H1 (cell line): ENCODE measurements at regions not wholly inside any gene's neighbourhood (a gene's known extent, or its start where the extent isn't known, plus 50 kb on each side); places are given as distances from the start of the nearest gene placed in this dataset.

Experiments used
- CTCF ChIA-PET: fragments of 300-600 bp; sonication (Branson Sonifier 250); formaldehyde crosslinking; loops from one replicate; lab custom pipeline; 2021; ENCODE audit not compliant: partially characterized antibody; lab: Charles Lee
- POLR2A ChIA-PET: fragments of 300-600 bp; sonication (Branson Sonifier 250); formaldehyde crosslinking; loops from one replicate; lab custom pipeline; 2021; ENCODE audit warnings: inconsistent platforms; ENCODE audit not compliant: partially characterized antibody; lab: Charles Lee
- DNase-seq, 2 experiments: peaks; one replicate each; pipeline versions ENCODE4 v3.0.0 to v3.0.0-alpha.2; 2010 to 2022; ENCODE audit warnings: low spot score in 2 of 2, low read depth in 1 of 2, mixed read lengths in 1 of 2
- FAIRE-seq: peaks from 2 replicates; lab custom pipeline; 2011; peaks lifted over from hg19 to GRCh38; lab: Jason Lieb, UNC
- H2AFZ ChIP-seq: 2 replicates; pipeline ENCODE4 v1.8.1; 2012; ENCODE audit warnings: low read length, inconsistent platforms
- H2AK5ac ChIP-seq: 2 replicates; pipeline ENCODE4 v1.6.1; 2013; ENCODE audit warnings: low read depth, low read length
- H2BK120ac ChIP-seq: replicated peaks from 2 replicates; pipeline ENCODE3; 2013; ENCODE audit warnings: low read depth, low read length, inconsistent platforms
- H2BK12ac ChIP-seq: 2 replicates; pipeline ENCODE4 v1.6.1; 2013; ENCODE audit warnings: low read depth, low read length
- H2BK15ac ChIP-seq: 2 replicates; pipeline ENCODE4 v1.6.1; 2013; ENCODE audit warnings: low read length
- H2BK20ac ChIP-seq: 2 replicates; pipeline ENCODE4 v1.6.1; 2013; ENCODE audit warnings: low read length
- H2BK5ac ChIP-seq: 2 replicates; pipeline ENCODE4 v1.6.1; 2013; ENCODE audit warnings: low read depth, low read length
- H3K14ac ChIP-seq: 2 replicates; pipeline ENCODE4 v1.6.1; 2013; ENCODE audit warnings: inconsistent platforms; ENCODE audit not compliant: insufficient read length
- H3K18ac ChIP-seq: 2 replicates; pipeline ENCODE4 v1.6.1; 2013; ENCODE audit warnings: low read length; ENCODE audit errors: extremely low read depth
- H3K23ac ChIP-seq: 2 replicates; pipeline ENCODE4 v1.6.1; 2013; ENCODE audit warnings: inconsistent platforms; ENCODE audit not compliant: insufficient read length
- H3K23me2 ChIP-seq: 2 replicates; pipeline ENCODE4 v1.6.1; 2013; ENCODE audit warnings: low read depth, low read length
- H3K27ac ChIP-seq: 2 replicates; pipeline ENCODE4 v1.6.1; 2011; ENCODE audit warnings: low read depth, low read length, inconsistent platforms
- H3K27me3 ChIP-seq, 4 experiments: replicated peaks in 1 of 4; 1 replicate in 1 of 4; 2 replicates in 3 of 4; pipeline versions ENCODE4 v1.6.1 to v1.8.1; 2011 to 2013; ENCODE audit warnings: low read length in 3 of 4, mild to moderate bottlenecking in 3 of 4, inconsistent platforms in 2 of 4, mixed read lengths in 2 of 4, moderate library complexity in 1 of 4; ENCODE audit not compliant: control insufficient read depth in 3 of 4, insufficient read depth in 3 of 4; ENCODE audit errors: extremely low read depth in 1 of 4
- H3K36me3 ChIP-seq, 4 experiments: 2 replicates each; pipeline versions ENCODE4 v1.6.1 to v1.8.1; 2011 to 2013; ENCODE audit warnings: mild to moderate bottlenecking in 4 of 4, low read length in 3 of 4, moderate library complexity in 2 of 4, control low read depth in 1 of 4, inconsistent platforms in 1 of 4; ENCODE audit not compliant: insufficient read depth in 4 of 4, control insufficient read depth in 2 of 4
- H3K4ac ChIP-seq: replicated peaks from 2 replicates; pipeline ENCODE3; 2013; ENCODE audit warnings: low read length, low read depth, mixed read lengths, inconsistent platforms; ENCODE audit not compliant: insufficient read length
- H3K4me1 ChIP-seq, 4 experiments: replicated peaks in 1 of 4; 1 replicate in 1 of 4; 2 replicates in 3 of 4; pipeline versions ENCODE4 v1.6.1 to v1.8.1; 2011 to 2013; ENCODE audit warnings: low read length in 3 of 4, inconsistent platforms in 2 of 4, mixed read lengths in 1 of 4; ENCODE audit not compliant: insufficient read depth in 4 of 4, control insufficient read depth in 3 of 4
- H3K4me2 ChIP-seq, 2 experiments: 2 replicates each; pipeline versions ENCODE4 v1.6.1 to v1.8.1; 2011 to 2013; ENCODE audit warnings: low read depth in 2 of 2, low read length in 2 of 2, control low read depth in 1 of 2, inconsistent platforms in 1 of 2, mild to moderate bottlenecking in 1 of 2; ENCODE audit not compliant: insufficient read depth in 1 of 2
- H3K4me3 ChIP-seq, 4 experiments: fragments of 200-600, 300-600 bp in 1 of 4; sonication (generic), shearing (Covaris generic), sonication (Bioruptor Twin) in 1 of 4; 2 replicates each; pipeline versions ENCODE4 v1.5.1 to v1.8.1; 2011 to 2016; ENCODE audit warnings: low read length in 4 of 4, low read depth in 3 of 4, control low read depth in 2 of 4, inconsistent platforms in 2 of 4, mild to moderate bottlenecking in 2 of 4, mixed read lengths in 1 of 4, moderate library complexity in 1 of 4; ENCODE audit not compliant: insufficient read depth in 2 of 4; ENCODE audit errors: extremely low read depth in 1 of 4
- H3K56ac ChIP-seq: replicated peaks from 2 replicates; pipeline ENCODE3; 2013; ENCODE audit warnings: low read depth, mild to moderate bottlenecking, mixed read lengths, low read length, inconsistent platforms; ENCODE audit not compliant: insufficient read length
- H3K79me1 ChIP-seq: 2 replicates; pipeline ENCODE4 v1.6.1; 2013; ENCODE audit warnings: low read depth, low read length, control low read depth
- H3K79me2 ChIP-seq, 2 experiments: 2 replicates each; pipeline versions ENCODE4 v1.6.1 to v1.8.1; 2012 to 2013; ENCODE audit warnings: low read length in 2 of 2, mild to moderate bottlenecking in 2 of 2, inconsistent platforms in 1 of 2; ENCODE audit not compliant: insufficient read depth in 2 of 2, control insufficient read depth in 1 of 2
- H3K9ac ChIP-seq, 4 experiments: replicated peaks in 1 of 4; 1 replicate in 1 of 4; 2 replicates in 3 of 4; pipeline versions ENCODE4 v1.6.1 to v1.8.1; 2011 to 2013; ENCODE audit warnings: low read depth in 3 of 4, low read length in 3 of 4, control low read depth in 2 of 4, mild to moderate bottlenecking in 2 of 4, moderate library complexity in 2 of 4, inconsistent platforms in 1 of 4; ENCODE audit errors: extremely low read depth in 1 of 4
- H3K9me3 ChIP-seq, 2 experiments: 2 replicates each; pipeline versions ENCODE4 v1.6.1 to v1.8.1; 2012 to 2013; ENCODE audit warnings: mild to moderate bottlenecking in 2 of 2, moderate library complexity in 2 of 2, control low read depth in 1 of 2, inconsistent platforms in 1 of 2, low read depth in 1 of 2, low read length in 1 of 2, mixed read lengths in 1 of 2; ENCODE audit not compliant: insufficient read depth in 2 of 2
- H4K20me1 ChIP-seq, 2 experiments: replicated peaks in 1 of 2; 2 replicates each; pipeline versions ENCODE3 to v1.8.1; 2011 to 2013; ENCODE audit warnings: inconsistent platforms in 2 of 2, low read length in 2 of 2, mild to moderate bottlenecking in 1 of 2; ENCODE audit not compliant: insufficient read depth in 2 of 2, control insufficient read depth in 1 of 2
- H4K5ac ChIP-seq: 2 replicates; pipeline ENCODE4 v1.6.1; 2013; ENCODE audit warnings: low read length, low read depth, mixed read lengths, inconsistent platforms; ENCODE audit not compliant: insufficient read length
- H4K8ac ChIP-seq: 2 replicates; pipeline ENCODE4 v1.8.0; 2013; ENCODE audit warnings: mild to moderate bottlenecking, moderate library complexity, low read length, inconsistent platforms; ENCODE audit not compliant: insufficient read depth; ENCODE audit errors: extremely low read depth
- H4K91ac ChIP-seq: replicated peaks from 2 replicates; pipeline ENCODE3; 2013; ENCODE audit warnings: low read length, mixed read lengths, inconsistent platforms; ENCODE audit not compliant: insufficient read length
- CBX8 ChIP-seq: fragments of 300-800, 300-1000 bp; sonication (generic); IDR thresholded peaks from 2 replicates; pipeline ENCODE4 v1.7.1; 2016; ENCODE audit warnings: low read depth, low read length, borderline replicate concordance
- EP300 ChIP-seq, 2 experiments: IDR thresholded peaks; 1 replicate in 1 of 2; 2 replicates in 1 of 2; pipeline ENCODE4 v1.6.1; 2011 to 2012; ENCODE audit warnings: low read depth in 2 of 2, low read length in 2 of 2, mild to moderate bottlenecking in 2 of 2, borderline replicate concordance in 1 of 2, inconsistent platforms in 1 of 2, moderate library complexity in 1 of 2
- EZH2 ChIP-seq: fragments of 200-600 bp; sonication (generic); IDR thresholded peaks from 2 replicates; pipeline ENCODE4 v1.7.1; 2012; ENCODE audit warnings: low read depth, mild to moderate bottlenecking, moderate library complexity, low read length, inconsistent platforms; ENCODE audit not compliant: severe bottlenecking
- FOSL1 ChIP-seq: IDR thresholded peaks from 2 replicates; pipeline ENCODE4 v1.6.1; 2011; ENCODE audit warnings: mild to moderate bottlenecking, low read depth, low read length, moderate library complexity; ENCODE audit not compliant: insufficient read depth
- MAFK ChIP-seq: IDR thresholded peaks from 2 replicates; pipeline ENCODE4 v1.6.1; 2012; ENCODE audit warnings: low read depth, mild to moderate bottlenecking, improper control_type of control experiment, low read length
- POLR2AphosphoS5 ChIP-seq: IDR thresholded peaks from 2 replicates; pipeline ENCODE4 v1.6.1; 2011; ENCODE audit warnings: low read depth, low read length
- RXRA ChIP-seq: IDR thresholded peaks from 2 replicates; pipeline ENCODE4 v1.6.1; 2011; ENCODE audit warnings: low read depth, mild to moderate bottlenecking, low read length, moderate library complexity; ENCODE audit not compliant: insufficient read depth
- TCF12 ChIP-seq: IDR thresholded peaks from 2 replicates; pipeline ENCODE4 v1.6.1; 2011; ENCODE audit warnings: low read depth, mild to moderate bottlenecking, low read length
- WGBS, 2 experiments: shearing (Covaris generic) in 1 of 2; methylation state at CpG; one replicate each; pipeline versions ENCODE4 v1.1.6 to v1.1.7; 2013 to 2015; ENCODE audit warnings: low lambda C conversion rate in 2 of 2, mixed read lengths in 2 of 2, inconsistent platforms in 1 of 2, low coverage in 1 of 2, missing lambda C conversion rate in 1 of 2; ENCODE audit not compliant: insufficient replicate concordance in 2 of 2, insufficient coverage in 1 of 2, insufficient read length in 1 of 2; ENCODE audit errors: extremely low coverage in 1 of 2, missing lambda C conversion rate in 1 of 2; 5-methylcytosine and 5-hydroxymethylcytosine counted together
- TF ChIP-seq, protein P1 (sequence below): IDR thresholded peaks from 2 replicates; pipeline ENCODE4 v1.6.1; 2012; ENCODE audit warnings: low read length, inconsistent platforms

GRCh38 chrX:22516893-22517292 is 244.2 kb downstream of the CBLL2 start:
- H4K5ac ChIP-seq, result no peak overlapping the region
- no peaks in the 10 kb centered on the region for H3K79me1 ChIP-seq
- H4K8ac ChIP-seq, result no peak overlapping the region
- no peak overlapping the region for H2AFZ ChIP-seq
- H3K9me3 ChIP-seq, result no peaks in the 10 kb centered on the region
- TF ChIP-seq MAFK (no peak), CBX8 (no peak), FOSL1 (no peak), TCF12 (no peak), EZH2 (no peak), RXRA (no peak), POLR2AphosphoS5 (no peak), EP300 (IDR thresholded peaks at IDR 0.05; ENCODE audit: borderline replicate concordance in 1 of 2, low read depth in 2 of 2, low read length in 2 of 2) (no peak)
- TF ChIP-seq, protein P1, sequence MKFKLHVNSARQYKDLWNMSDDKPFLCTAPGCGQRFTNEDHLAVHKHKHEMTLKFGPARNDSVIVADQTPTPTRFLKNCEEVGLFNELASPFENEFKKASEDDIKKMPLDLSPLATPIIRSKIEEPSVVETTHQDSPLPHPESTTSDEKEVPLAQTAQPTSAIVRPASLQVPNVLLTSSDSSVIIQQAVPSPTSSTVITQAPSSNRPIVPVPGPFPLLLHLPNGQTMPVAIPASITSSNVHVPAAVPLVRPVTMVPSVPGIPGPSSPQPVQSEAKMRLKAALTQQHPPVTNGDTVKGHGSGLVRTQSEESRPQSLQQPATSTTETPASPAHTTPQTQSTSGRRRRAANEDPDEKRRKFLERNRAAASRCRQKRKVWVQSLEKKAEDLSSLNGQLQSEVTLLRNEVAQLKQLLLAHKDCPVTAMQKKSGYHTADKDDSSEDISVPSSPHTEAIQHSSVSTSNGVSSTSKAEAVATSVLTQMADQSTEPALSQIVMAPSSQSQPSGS, result no peak
- no peak overlapping the region for H2BK12ac ChIP-seq
- H3K4me1 ChIP-seq, result no peaks in the 10 kb centered on the region
- ChIA-PET POLR2A (no interaction called here), CTCF (no interaction called here)
- no peak overlapping the region for H3K56ac ChIP-seq
- H3K4ac ChIP-seq, result no peak overlapping the region
- no peak overlapping the region for H2BK5ac ChIP-seq
- no peak overlapping the region for H2AK5ac ChIP-seq
- H3K23ac ChIP-seq, result no peak overlapping the region
- no peak overlapping the region for H4K91ac ChIP-seq
- no peak for FAIRE-seq
- H2BK20ac ChIP-seq, result no peak overlapping the region
- no peak overlapping the region for H3K4me2 ChIP-seq
- H3K27me3 ChIP-seq, result no peaks in the 10 kb centered on the region
- H3K9ac ChIP-seq, result no peak overlapping the region
- WGBS, 2 experiments, result 82% methylated on average over 5 of the region's 5 CpGs; no CpG with 5 or more reads in 1 of the 2 experiments
- H3K4me3 ChIP-seq, result no peak overlapping the region
- no peaks in the 10 kb centered on the region for H3K36me3 ChIP-seq
- H4K20me1 ChIP-seq, result no peaks in the 10 kb centered on the region
- no peak overlapping the region for H3K27ac ChIP-seq
- no peak overlapping the region for H2BK15ac ChIP-seq
- no peak overlapping the region for H3K18ac ChIP-seq
- H3K79me2 ChIP-seq, result no peaks in the 10 kb centered on the region
- DNase-seq, result no peak
- no peaks in the 10 kb centered on the region for H3K23me2 ChIP-seq
- H3K14ac ChIP-seq, result no peak overlapping the region
- H2BK120ac ChIP-seq, result no peak overlapping the region
